C4-2B (cell line): ENCODE measurements at regions not wholly inside any gene's neighbourhood (a gene's known extent, or its start where the extent isn't known, plus 50 kb on each side); places are given as distances from the start of the nearest gene placed in this dataset.

Source experiments
- CTCF ChIP-seq: fragments of 450-650 bp; conservative IDR thresholded peaks from 2 replicates; pipeline ENCODE4 v1.5.1; 2017; ENCODE audit warnings: mild to moderate bottlenecking
- ZFX ChIP-seq: fragments of 450-650 bp; IDR thresholded peaks from 2 replicates; pipeline ENCODE4 v1.6.1; 2017

GRCh38 chr4:66647926-66648325, 897.4 kb downstream of the CENPC start:
- TF ChIP-seq CTCF, result no peak
- no peak for TF ChIP-seq ZFX
